Ascending aorta (tissue), 2 donors: ENCODE measurements at regions not wholly inside any gene's neighbourhood (a gene's known extent, or its start where the extent isn't known, plus 50 kb on each side); places are given as distances from the start of the nearest gene placed in this dataset.

Experiments used
- DNase-seq, 2 donors: peaks; one replicate each; pipeline ENCODE4 v3.0.0-alpha.2; 2019; ENCODE audit warnings: low spot score in 2 of 2
- H3K27ac ChIP-seq, 2 donors: fragments of 200-600 bp; sonication (generic); one replicate each; pipeline ENCODE4 v1.5.1; 2016 to 2017; ENCODE audit warnings: mild to moderate bottlenecking in 1 of 2
- H3K27me3 ChIP-seq: fragments of 200-600 bp; sonication (generic); one replicate; pipeline ENCODE4 v1.5.1; 2017
- H3K36me3 ChIP-seq, 2 donors: fragments of 200-600 bp; sonication (generic); one replicate each; pipeline ENCODE4 v1.5.1; 2016
- H3K4me1 ChIP-seq, 2 donors: fragments of 200-600 bp; sonication (generic); one replicate each; pipeline ENCODE4 v1.5.1; 2016 to 2017; ENCODE audit warnings: mild to moderate bottlenecking in 1 of 2
- H3K4me3 ChIP-seq, 2 donors: fragments of 200-600 bp; sonication (generic); one replicate each; pipeline ENCODE4 v1.5.1; 2016 to 2017; ENCODE audit warnings: mild to moderate bottlenecking in 1 of 2
- H3K9me3 ChIP-seq, 2 donors: fragments of 200-600 bp; sonication (generic); one replicate each; pipeline ENCODE4 v1.5.1; 2016
- CTCF ChIP-seq, 3 experiments: fragments of 200-600 bp in 2 of 3; fragments of 450-650 bp in 1 of 3; sonication (generic) in 2 of 3; IDR thresholded peaks; one replicate each; pipeline ENCODE4 v1.5.1; 2016 to 2019; ENCODE audit warnings: antibody characterized with exemption in 3 of 3, mild to moderate bottlenecking in 1 of 3, moderate library complexity in 1 of 3
- intact Hi-C: fragments of 100-400 bp; cut with DNase I; formaldehyde crosslinking; loops from one replicate; pipeline ENCODE4 v1.15.1; 2023

- Histone ChIP-seq H3K27me3 (no peaks in the 10 kb centered on the region), H3K9me3 (no peaks in the 10 kb centered on the region), H3K36me3 (no peaks in the 10 kb centered on the region), H3K4me3 (no peak overlapping the region), H3K4me1 (no peaks in the 10 kb centered on the region), H3K27ac (no peak overlapping the region)
- intact Hi-C loops: no loop called here
- DNase-seq: no peak
- no peak for TF ChIP-seq CTCF (IDR thresholded peaks at IDR 0.05)
These were observed 391.7 kb upstream of the TBX3 start for GRCh38 chr12:115075552-115076170.

- TF ChIP-seq CTCF (IDR thresholded peaks at IDR 0.05): no peak
- intact Hi-C loops: no loop called here
- H3K27ac ChIP-seq: no peak overlapping the region
- no peak for DNase-seq
- H3K4me1 ChIP-seq: no peaks in the 10 kb centered on the region
- H3K27me3 ChIP-seq: no peaks in the 10 kb centered on the region
- H3K9me3 ChIP-seq: no peaks in the 10 kb centered on the region
- no peaks in the 10 kb centered on the region for H3K36me3 ChIP-seq
- no peak overlapping the region for H3K4me3 ChIP-seq
These were observed 390.6 kb upstream of the TBX3 start for GRCh38 chr12:115074617-115075016.

GRCh38 chr12:115072712-115073111 lies 388.7 kb upstream of the TBX3 start:
- no peak for DNase-seq
- intact Hi-C loops: no loop called here
- Histone ChIP-seq H3K36me3 (no peaks in the 10 kb centered on the region), H3K4me3 (no peak overlapping the region), H3K27ac (no peak overlapping the region), H3K4me1 (no peaks in the 10 kb centered on the region), H3K9me3 (no peaks in the 10 kb centered on the region), H3K27me3 (no peaks in the 10 kb centered on the region)
- no peak for TF ChIP-seq CTCF (IDR thresholded peaks at IDR 0.05)

- H3K27ac ChIP-seq: no peak overlapping the region
- no peaks in the 10 kb centered on the region for H3K4me1 ChIP-seq
- TF ChIP-seq CTCF (IDR thresholded peaks at IDR 0.05): no peak
- H3K4me3 ChIP-seq: no peak overlapping the region
- no peaks in the 10 kb centered on the region for H3K9me3 ChIP-seq
- no peaks in the 10 kb centered on the region for H3K27me3 ChIP-seq
- DNase-seq: no peak
- intact Hi-C loops: no loop called here
- H3K36me3 ChIP-seq: no peaks in the 10 kb centered on the region
These were observed 386.3 kb upstream of the TBX3 start for GRCh38 chr12:115070313-115070712.

- DNase-seq: no peak
These were observed 380.3 kb upstream of the TBX3 start for GRCh38 chr12:115064296-115064695.

More at GRCh38 chr12:115064296-115064695, 380.3 kb upstream of the TBX3 start:
- Histone ChIP-seq H3K36me3 (no peaks in the 10 kb centered on the region), H3K27ac (no peak overlapping the region), H3K4me3 (no peak overlapping the region), H3K27me3 (no peaks in the 10 kb centered on the region), H3K9me3 (no peaks in the 10 kb centered on the region), H3K4me1 (no peaks in the 10 kb centered on the region)
- no peak for TF ChIP-seq CTCF (IDR thresholded peaks at IDR 0.05)
- intact Hi-C loops: no loop called here
